CD14-positive monocyte (primary cell): ENCODE measurements at regions not wholly inside any gene's neighbourhood (a gene's known extent, or its start where the extent isn't known, plus 50 kb on each side); places are given as distances from the start of the nearest gene placed in this dataset.

Source experiments
- DNase-seq, 3 donors: peaks; one replicate each; pipeline ENCODE4 v3.0.0-alpha.2; 2011 to 2022
- H2AFZ ChIP-seq: 2 replicates; pipeline ENCODE4 v1.6.0; 2012; ENCODE audit warnings: mild to moderate bottlenecking, low read depth, low read length, inconsistent platforms; ENCODE audit not compliant: insufficient read depth, poor library complexity, severe bottlenecking
- H3K27ac ChIP-seq, 2 donors: 1 replicate in 1 of 2; 2 replicates in 1 of 2; pipeline ENCODE4 v1.5.1; 2012 to 2013; ENCODE audit warnings: low read length in 2 of 2, control low read depth in 1 of 2, inconsistent platforms in 1 of 2, low read depth in 1 of 2, mild to moderate bottlenecking in 1 of 2
- H3K27me3 ChIP-seq, 2 donors: one replicate each; pipeline versions ENCODE4 v1.6.0 to v1.6.1; 2011 to 2013; ENCODE audit warnings: low read length in 2 of 2; ENCODE audit not compliant: control insufficient read depth in 2 of 2, insufficient read depth in 2 of 2
- H3K36me3 ChIP-seq, 2 donors: replicated peaks in 1 of 2; 1 replicate in 1 of 2; 2 replicates in 1 of 2; pipeline versions ENCODE4 v1.5.1 to v1.6.1; 2012 to 2013; ENCODE audit warnings: low read length in 2 of 2, control low read depth in 1 of 2, inconsistent platforms in 1 of 2, mild to moderate bottlenecking in 1 of 2; ENCODE audit not compliant: insufficient read depth in 2 of 2, control insufficient read depth in 1 of 2
- H3K4me1 ChIP-seq, 2 donors: 1 replicate in 1 of 2; 2 replicates in 1 of 2; pipeline versions ENCODE4 v1.5.1 to v1.6.1; 2012 to 2013; ENCODE audit warnings: low read length in 2 of 2, control low read depth in 1 of 2, inconsistent platforms in 1 of 2, mild to moderate bottlenecking in 1 of 2, moderate library complexity in 1 of 2; ENCODE audit not compliant: insufficient read depth in 2 of 2, control insufficient read depth in 1 of 2
- H3K4me2 ChIP-seq: replicated peaks from 2 replicates; pipeline ENCODE3; 2012; ENCODE audit warnings: low read length, moderate library complexity, mild to moderate bottlenecking; ENCODE audit not compliant: poor library complexity, severe bottlenecking; ENCODE audit errors: extremely low read depth
- H3K4me3 ChIP-seq, 3 experiments: fragments of 200-600 bp in 1 of 3; sonication (generic) in 1 of 3; replicated peaks in 1 of 3; 1 replicate in 2 of 3; 2 replicates in 1 of 3; pipeline ENCODE4 v1.5.1; 2011 to 2013; ENCODE audit warnings: low read length in 3 of 3, mild to moderate bottlenecking in 3 of 3, control low read depth in 2 of 3, low read depth in 2 of 3, inconsistent platforms in 1 of 3, moderate library complexity in 1 of 3
- H3K79me2 ChIP-seq: 2 replicates; pipeline ENCODE4 v1.6.0; 2012; ENCODE audit warnings: mild to moderate bottlenecking, control low read depth, inconsistent platforms, low read length, moderate library complexity; ENCODE audit not compliant: insufficient read depth
- H3K9ac ChIP-seq: 2 replicates; pipeline ENCODE4 v1.6.0; 2017; ENCODE audit warnings: low read length, mild to moderate bottlenecking; ENCODE audit not compliant: insufficient read depth, poor library complexity, severe bottlenecking
- H3K9me3 ChIP-seq, 2 donors: replicated peaks in 1 of 2; 1 replicate in 1 of 2; 2 replicates in 1 of 2; pipeline versions ENCODE4 v1.5.1 to v1.6.1; 2012 to 2013; ENCODE audit warnings: low read length in 2 of 2, control low read depth in 1 of 2; ENCODE audit not compliant: control insufficient read depth in 1 of 2, insufficient read depth in 1 of 2
- H4K20me1 ChIP-seq: 2 replicates; pipeline ENCODE4 v1.6.0; 2012; ENCODE audit warnings: mild to moderate bottlenecking, low read length, control low read depth, moderate library complexity; ENCODE audit not compliant: insufficient read depth
- H3K27ac Mint-ChIP-seq, 7 donors: one replicate each; pipeline ENCODE4 v1.8.0; 2020; ENCODE audit warnings: mild to moderate bottlenecking in 7 of 7, mixed read lengths in 7 of 7, moderate library complexity in 6 of 7, inconsistent platforms in 2 of 7
- H3K27me3 Mint-ChIP-seq, 3 donors: one replicate each; pipeline ENCODE4 v1.8.0; 2021 to 2022; ENCODE audit warnings: low read depth in 3 of 3, mild to moderate bottlenecking in 3 of 3, mixed read lengths in 3 of 3, moderate library complexity in 3 of 3, inconsistent platforms in 1 of 3
- H3K36me3 Mint-ChIP-seq, 2 donors: one replicate each; pipeline ENCODE4 v1.8.0; 2020; ENCODE audit warnings: mixed read lengths in 2 of 2, inconsistent platforms in 1 of 2, mild to moderate bottlenecking in 1 of 2
- H3K4me1 Mint-ChIP-seq: one replicate; pipeline ENCODE4 v1.8.0; 2020; ENCODE audit warnings: mild to moderate bottlenecking, mixed read lengths
- H3K4me3 Mint-ChIP-seq, 2 donors: one replicate each; pipeline ENCODE4 v1.8.0; 2020; ENCODE audit warnings: mild to moderate bottlenecking in 2 of 2, mixed read lengths in 2 of 2, moderate library complexity in 1 of 2
- H3K9me3 Mint-ChIP-seq, 7 donors: one replicate each; pipeline ENCODE4 v1.8.0; 2020 to 2022; ENCODE audit warnings: mixed read lengths in 7 of 7, mild to moderate bottlenecking in 6 of 7, moderate library complexity in 6 of 7, inconsistent platforms in 2 of 7
- WGBS: methylation state at CpG from one replicate; pipeline ENCODE4 v1.1.5; 2013; ENCODE audit warnings: missing lambda C conversion rate; ENCODE audit not compliant: insufficient coverage; 5-methylcytosine and 5-hydroxymethylcytosine counted together
- intact Hi-C, 2 donors: fragments of 100-400 bp; cut with micrococcal nuclease; formaldehyde crosslinking; loops; one replicate each; pipeline versions ENCODE4 v1.15.0 to v1.15.1; 2023
- TF ChIP-seq, protein P1 (sequence below): fragments of 200-600 bp; IDR thresholded peaks from one replicate; pipeline ENCODE4 v1.8.0; 2022; ENCODE audit warnings: antibody characterized with exemption, mild to moderate bottlenecking

DNA sequence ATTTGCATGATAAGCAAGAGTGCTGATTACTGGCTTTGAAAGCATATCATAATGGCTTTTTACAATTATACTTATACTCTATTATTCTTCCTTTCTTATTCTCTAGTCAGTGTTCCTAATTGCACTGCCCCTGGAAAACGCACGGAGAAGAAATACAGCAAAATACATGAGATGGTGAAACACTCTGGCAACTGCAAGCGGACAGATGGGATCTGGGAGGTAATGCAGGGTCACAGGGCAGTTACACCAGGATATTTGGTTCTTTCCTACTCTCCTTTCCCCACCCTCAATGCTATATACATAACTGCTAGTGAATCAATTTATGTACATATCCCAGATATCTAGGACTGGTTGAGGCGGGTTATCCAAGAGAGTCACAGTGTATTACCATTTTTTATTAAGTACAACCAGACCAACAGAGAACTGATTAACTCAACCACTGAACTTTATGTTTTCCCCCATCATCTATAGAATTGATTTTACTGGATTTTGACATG is 423.7 kb downstream of the ZSWIM6 start:
- no peak for DNase-seq
- WGBS: no CpG with 5 or more reads among the region's 4 CpGs
- no peaks in the 10 kb centered on the region for H3K36me3 ChIP-seq
- intact Hi-C loops: no loop called here
- H3K27me3 Mint-ChIP-seq: no peaks in the 10 kb centered on the region
- TF ChIP-seq, protein P1, sequence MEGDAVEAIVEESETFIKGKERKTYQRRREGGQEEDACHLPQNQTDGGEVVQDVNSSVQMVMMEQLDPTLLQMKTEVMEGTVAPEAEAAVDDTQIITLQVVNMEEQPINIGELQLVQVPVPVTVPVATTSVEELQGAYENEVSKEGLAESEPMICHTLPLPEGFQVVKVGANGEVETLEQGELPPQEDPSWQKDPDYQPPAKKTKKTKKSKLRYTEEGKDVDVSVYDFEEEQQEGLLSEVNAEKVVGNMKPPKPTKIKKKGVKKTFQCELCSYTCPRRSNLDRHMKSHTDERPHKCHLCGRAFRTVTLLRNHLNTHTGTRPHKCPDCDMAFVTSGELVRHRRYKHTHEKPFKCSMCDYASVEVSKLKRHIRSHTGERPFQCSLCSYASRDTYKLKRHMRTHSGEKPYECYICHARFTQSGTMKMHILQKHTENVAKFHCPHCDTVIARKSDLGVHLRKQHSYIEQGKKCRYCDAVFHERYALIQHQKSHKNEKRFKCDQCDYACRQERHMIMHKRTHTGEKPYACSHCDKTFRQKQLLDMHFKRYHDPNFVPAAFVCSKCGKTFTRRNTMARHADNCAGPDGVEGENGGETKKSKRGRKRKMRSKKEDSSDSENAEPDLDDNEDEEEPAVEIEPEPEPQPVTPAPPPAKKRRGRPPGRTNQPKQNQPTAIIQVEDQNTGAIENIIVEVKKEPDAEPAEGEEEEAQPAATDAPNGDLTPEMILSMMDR: no peak
- H3K27ac Mint-ChIP-seq: no peak overlapping the region
- H3K4me1 ChIP-seq: no peaks in the 10 kb centered on the region
- no peak overlapping the region for H3K4me3 Mint-ChIP-seq
- no peaks in the 10 kb centered on the region for H3K27me3 ChIP-seq
- H3K79me2 ChIP-seq: no peaks in the 10 kb centered on the region
- H3K4me3 ChIP-seq: no peak overlapping the region
- H2AFZ ChIP-seq: no peak overlapping the region
- no peak overlapping the region for H3K4me2 ChIP-seq
- H3K9me3 Mint-ChIP-seq: peaks cover 0 to 7% (median 0%) of the 10 kb centered on the region in 7 donors
- no peaks in the 10 kb centered on the region for H3K4me1 Mint-ChIP-seq
- no peak overlapping the region for H3K27ac ChIP-seq
- H3K9me3 ChIP-seq: no peaks in the 10 kb centered on the region
- no peak overlapping the region for H3K9ac ChIP-seq
- no peaks in the 10 kb centered on the region for H3K36me3 Mint-ChIP-seq
- H4K20me1 ChIP-seq: no peaks in the 10 kb centered on the region

DNA sequence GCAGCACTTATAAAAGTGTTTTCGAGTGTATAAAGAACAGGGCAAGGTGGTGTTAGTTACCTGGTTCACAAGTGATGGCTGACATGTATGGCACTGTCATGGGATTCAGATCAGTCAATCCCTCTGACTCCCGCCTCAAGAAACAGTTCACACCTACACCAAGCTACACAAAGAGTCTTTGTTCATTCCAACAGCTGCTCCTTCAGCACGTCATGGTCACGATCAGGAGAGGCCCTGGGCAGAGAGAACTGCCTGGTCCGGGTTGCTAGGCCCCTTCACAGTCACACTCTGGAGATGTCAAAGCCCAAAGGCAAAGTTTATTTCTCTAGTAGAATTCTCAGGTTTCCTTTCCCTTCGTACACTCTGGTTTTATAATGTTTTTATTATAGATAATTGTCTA is 426.7 kb downstream of the ZSWIM6 start:
- Histone ChIP-seq H3K4me1 (no peaks in the 10 kb centered on the region), H3K9ac (no peak overlapping the region), H3K27ac (no peak overlapping the region), H3K36me3 (no peaks in the 10 kb centered on the region), H3K9me3 (peaks cover 0 to 3% of the 10 kb centered on the region in 2 donors), H2AFZ (no peak overlapping the region), H4K20me1 (no peaks in the 10 kb centered on the region), H3K4me3 (no peak overlapping the region), H3K4me2 (no peak overlapping the region), H3K27me3 (no peaks in the 10 kb centered on the region), H3K79me2 (no peaks in the 10 kb centered on the region)
- Mint-ChIP-seq H3K9me3 (peaks cover 3 to 11% (median 7%) of the 10 kb centered on the region in 7 donors), H3K36me3 (no peaks in the 10 kb centered on the region), H3K4me3 (no peak overlapping the region), H3K27me3 (no peaks in the 10 kb centered on the region), H3K4me1 (no peaks in the 10 kb centered on the region), H3K27ac (no peak overlapping the region)
- intact Hi-C loops: no loop called here
- TF ChIP-seq, protein P1: no peak
- WGBS: 100% methylated on average over 2 of the region's 6 CpGs
- DNase-seq: no peak
